ENCODE measurements at regions not wholly inside any gene's neighbourhood (a gene's known extent, or its start where the extent isn't known, plus 50 kb on each side); places are given as distances from the start of the nearest gene placed in this dataset.

GRCh38 chr11:121714351-121714750 lies 261.6 kb upstream of the SORL1-AS1 start:
- TF ChIP-seq MEF2A (IDR thresholded peaks at IDR 0.05; ENCODE audit: borderline replicate concordance, low read depth): no peak
- TF ChIP-seq RAD21 (IDR thresholded peaks at IDR 0.05; ENCODE audit: low read length): no peak
- no peak for TF ChIP-seq POLR2AphosphoS5 (IDR thresholded peaks at IDR 0.05; ENCODE audit: low read depth, low read length)
- TF ChIP-seq NFIC (IDR thresholded peaks at IDR 0.05; ENCODE audit: borderline replicate concordance): no peak
- TF ChIP-seq SMC3 (IDR thresholded peaks at IDR 0.05; ENCODE audit: low read depth, low read length): no peak
- TF ChIP-seq REST (IDR thresholded peaks at IDR 0.05; ENCODE audit: low read depth, low read length): no peak
- TF ChIP-seq EZH2phosphoT487 (IDR thresholded peaks at IDR 0.05; ENCODE audit: borderline replicate concordance, low read depth): no peak
- no peak for TF ChIP-seq RCOR1 (IDR thresholded peaks at IDR 0.05; ENCODE audit: low read length)
- no peak for TF ChIP-seq CHD2 (IDR thresholded peaks at IDR 0.05; ENCODE audit: low read length, partially characterized antibody)
- TF ChIP-seq CTCF (IDR thresholded peaks at IDR 0.05): no peak
- TF ChIP-seq RXRA (IDR thresholded peaks at IDR 0.05; ENCODE audit: borderline replicate concordance, low read depth): no peak
- no peak for TF ChIP-seq EP300 (IDR thresholded peaks at IDR 0.05; ENCODE audit: borderline replicate concordance in 1 of 2, low read depth in 1 of 2, low read length in 1 of 2)
